Stomach (tissue), 4 donors: ENCODE measurements at regions not wholly inside any gene's neighbourhood (a gene's known extent, or its start where the extent isn't known, plus 50 kb on each side); places are given as distances from the start of the nearest gene placed in this dataset.

Experiments used
- EP300 ChIP-seq: sonication (generic); formaldehyde crosslinking; IDR thresholded peaks from one replicate; pipeline ENCODE4 v1.6.1; 2017; ENCODE audit warnings: antibody characterized with exemption
- POLR2AphosphoS5 ChIP-seq, 3 donors: sonication (generic); formaldehyde crosslinking; IDR thresholded peaks; one replicate each; pipeline ENCODE4 v1.6.1; 2016; ENCODE audit warnings: antibody characterized with exemption in 3 of 3
- TF ChIP-seq, protein P1 (sequence below), 7 experiments: fragments of 450-650 bp in 4 of 7; fragments of 200-600 bp in 3 of 7; sonication (generic) in 3 of 7; IDR thresholded peaks; one replicate each; pipeline ENCODE4 v1.5.1; 2016 to 2019; ENCODE audit warnings: antibody characterized with exemption in 7 of 7, control low read depth in 2 of 7, mild to moderate bottlenecking in 1 of 7

DNA sequence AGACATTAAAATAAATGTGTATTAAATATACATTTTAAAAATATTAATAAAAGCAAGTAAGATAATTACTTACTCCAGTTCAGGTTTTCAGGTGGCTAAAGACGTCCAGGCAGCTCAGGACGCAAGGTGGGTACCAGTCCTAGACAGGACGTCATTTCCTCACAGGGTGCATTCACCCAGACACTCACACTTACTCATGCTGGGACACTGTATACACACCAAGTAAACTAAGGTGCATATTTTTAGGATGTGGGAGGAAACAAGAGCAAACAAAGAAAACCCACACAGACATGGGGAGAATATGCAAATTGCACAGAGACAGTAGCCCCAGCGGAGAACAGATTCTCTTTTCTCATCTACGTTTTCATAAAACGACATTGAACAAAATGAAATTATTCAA lies 457.9 kb downstream of the BRINP3 start:
- TF ChIP-seq POLR2AphosphoS5 (IDR thresholded peaks at IDR 0.05) (no peak), EP300 (no peak)
- TF ChIP-seq, protein P1, sequence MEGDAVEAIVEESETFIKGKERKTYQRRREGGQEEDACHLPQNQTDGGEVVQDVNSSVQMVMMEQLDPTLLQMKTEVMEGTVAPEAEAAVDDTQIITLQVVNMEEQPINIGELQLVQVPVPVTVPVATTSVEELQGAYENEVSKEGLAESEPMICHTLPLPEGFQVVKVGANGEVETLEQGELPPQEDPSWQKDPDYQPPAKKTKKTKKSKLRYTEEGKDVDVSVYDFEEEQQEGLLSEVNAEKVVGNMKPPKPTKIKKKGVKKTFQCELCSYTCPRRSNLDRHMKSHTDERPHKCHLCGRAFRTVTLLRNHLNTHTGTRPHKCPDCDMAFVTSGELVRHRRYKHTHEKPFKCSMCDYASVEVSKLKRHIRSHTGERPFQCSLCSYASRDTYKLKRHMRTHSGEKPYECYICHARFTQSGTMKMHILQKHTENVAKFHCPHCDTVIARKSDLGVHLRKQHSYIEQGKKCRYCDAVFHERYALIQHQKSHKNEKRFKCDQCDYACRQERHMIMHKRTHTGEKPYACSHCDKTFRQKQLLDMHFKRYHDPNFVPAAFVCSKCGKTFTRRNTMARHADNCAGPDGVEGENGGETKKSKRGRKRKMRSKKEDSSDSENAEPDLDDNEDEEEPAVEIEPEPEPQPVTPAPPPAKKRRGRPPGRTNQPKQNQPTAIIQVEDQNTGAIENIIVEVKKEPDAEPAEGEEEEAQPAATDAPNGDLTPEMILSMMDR (IDR thresholded peaks at IDR 0.05) = no peak
